ENCODE measurements at regions not wholly inside any gene's neighbourhood (a gene's known extent, or its start where the extent isn't known, plus 50 kb on each side); places are given as distances from the start of the nearest gene placed in this dataset.

DNA sequence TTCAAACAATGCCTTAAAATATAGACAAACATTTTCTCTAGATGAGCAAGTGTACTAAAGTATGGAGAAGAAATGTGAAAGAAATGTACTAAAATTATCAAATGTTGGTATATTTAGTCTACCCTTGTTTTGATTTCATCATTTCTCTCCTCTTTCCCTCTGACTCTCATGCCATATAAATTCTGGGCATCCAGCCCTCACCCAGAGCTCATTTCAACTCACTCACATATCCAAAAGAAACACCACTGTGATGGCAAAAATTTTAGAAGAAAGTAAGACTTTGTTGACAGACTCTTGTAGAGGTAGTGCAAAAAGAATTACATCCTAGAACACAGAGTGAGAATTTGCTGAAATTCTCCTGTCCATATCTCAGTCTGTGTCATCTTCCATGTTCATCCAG is 377.8 kb upstream of the SUCLG2 start:
- Histone ChIP-seq H3K4me3 (ENCODE audit: low read depth, low read length) (no peak overlapping the region), H3K27me3 (ENCODE audit: insufficient read depth, low read depth, severe bottlenecking) (no peaks in the 10 kb centered on the region), H3K9me3 (ENCODE audit: severe bottlenecking) (no peaks in the 10 kb centered on the region), H3K36me3 (no peaks in the 10 kb centered on the region), H3K27ac (no peak overlapping the region)
- DNase-seq: no peak
- TF ChIP-seq CTCF (IDR thresholded peaks at IDR 0.05; ENCODE audit: low read depth, low read length): no peak

GRCh38 chr3:68025189-68025588 is 370.8 kb upstream of the SUCLG2 start:
- Histone ChIP-seq H3K27ac (no peak overlapping the region), H3K4me3 (ENCODE audit: low read depth, low read length) (no peak overlapping the region), H3K36me3 (no peaks in the 10 kb centered on the region), H3K27me3 (ENCODE audit: insufficient read depth, low read depth, severe bottlenecking) (no peaks in the 10 kb centered on the region), H3K9me3 (ENCODE audit: severe bottlenecking) (no peaks in the 10 kb centered on the region)
- DNase-seq: no peak
- TF ChIP-seq CTCF (IDR thresholded peaks at IDR 0.05; ENCODE audit: low read depth, low read length): no peak

DNA sequence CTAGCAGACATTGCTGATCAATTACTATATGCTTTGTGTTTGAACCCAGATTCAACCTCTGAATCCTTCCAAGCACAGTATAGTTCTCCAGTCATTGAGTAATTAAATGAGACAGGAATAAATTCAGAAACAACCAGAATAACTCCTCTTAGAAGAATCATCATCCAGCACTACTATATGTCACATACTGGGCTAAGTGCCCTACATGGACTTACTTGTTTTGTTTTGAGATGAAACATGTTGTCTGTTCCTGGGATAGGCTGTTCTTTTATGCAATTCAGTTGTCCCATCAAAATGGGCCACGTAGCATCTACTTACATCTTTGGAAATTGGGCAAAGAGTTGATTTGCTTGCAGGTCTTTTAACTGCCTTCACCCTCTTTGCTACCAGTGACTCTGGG is 365.5 kb upstream of the SUCLG2 start:
- Histone ChIP-seq H3K4me3 (ENCODE audit: low read depth, low read length) (no peak overlapping the region), H3K27me3 (ENCODE audit: insufficient read depth, low read depth, severe bottlenecking) (no peaks in the 10 kb centered on the region), H3K9me3 (ENCODE audit: severe bottlenecking) (no peaks in the 10 kb centered on the region), H3K27ac (no peak overlapping the region), H3K36me3 (no peaks in the 10 kb centered on the region)
- no peak for TF ChIP-seq CTCF (IDR thresholded peaks at IDR 0.05; ENCODE audit: low read depth, low read length)
- DNase-seq: no peak

DNA sequence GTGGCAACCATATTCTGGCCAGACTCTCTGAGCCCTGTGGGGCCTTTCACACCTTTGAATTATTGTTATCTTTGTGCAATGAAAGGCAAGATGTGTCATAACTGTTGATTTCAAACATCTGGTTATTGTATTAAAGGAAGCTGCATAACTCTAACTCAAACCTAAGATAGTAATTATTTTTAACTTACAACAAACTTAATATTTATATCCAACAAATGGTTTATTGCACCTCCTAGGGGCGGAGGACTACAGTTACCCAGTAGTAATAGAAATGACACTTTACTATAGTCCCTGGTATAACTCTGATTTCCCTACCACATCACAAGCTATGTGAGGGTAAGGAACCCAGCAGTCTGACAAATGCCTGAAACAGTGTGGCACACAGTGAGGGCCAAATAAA is 363.9 kb upstream of the SUCLG2 start:
- no peaks in the 10 kb centered on the region for H3K9me3 ChIP-seq (ENCODE audit: severe bottlenecking)
- no peaks in the 10 kb centered on the region for H3K27me3 ChIP-seq (ENCODE audit: insufficient read depth, low read depth, severe bottlenecking)
- H3K4me3 ChIP-seq (ENCODE audit: low read depth, low read length): no peak overlapping the region
- TF ChIP-seq CTCF (IDR thresholded peaks at IDR 0.05; ENCODE audit: low read depth, low read length): no peak
- H3K27ac ChIP-seq: no peak overlapping the region
- DNase-seq: no peak
- no peaks in the 10 kb centered on the region for H3K36me3 ChIP-seq

DNA sequence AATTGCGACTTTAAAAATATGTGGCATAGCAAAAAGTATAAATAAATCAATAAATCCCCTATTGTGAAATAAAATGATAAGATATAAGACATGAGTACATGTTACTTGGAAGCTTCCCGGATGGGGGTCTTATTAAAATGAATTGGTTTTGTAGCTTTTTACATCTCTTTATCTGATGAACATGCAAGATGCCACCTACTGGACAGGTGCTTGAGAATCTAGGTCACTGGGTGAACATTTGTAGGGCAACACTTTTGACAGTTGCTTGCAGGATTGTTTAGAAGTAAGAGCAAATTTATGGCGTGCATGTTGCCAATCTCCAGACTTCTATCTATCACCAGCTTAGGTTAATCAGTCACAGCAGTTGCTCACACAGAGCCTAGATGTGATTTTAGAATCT is 362.7 kb upstream of the SUCLG2 start:
- DNase-seq: no peak
- H3K4me3 ChIP-seq (ENCODE audit: low read depth, low read length): no peak overlapping the region

More for the DNA sequence above, 362.7 kb upstream of the SUCLG2 start:
- no peak overlapping the region for H3K27ac ChIP-seq
- no peaks in the 10 kb centered on the region for H3K36me3 ChIP-seq
- no peaks in the 10 kb centered on the region for H3K9me3 ChIP-seq (ENCODE audit: severe bottlenecking)
- H3K27me3 ChIP-seq (ENCODE audit: insufficient read depth, low read depth, severe bottlenecking): no peaks in the 10 kb centered on the region
- no peak for TF ChIP-seq CTCF (IDR thresholded peaks at IDR 0.05; ENCODE audit: low read depth, low read length)
